ENCODE measurements at regions not wholly inside any gene's neighbourhood (a gene's known extent, or its start where the extent isn't known, plus 50 kb on each side); places are given as distances from the start of the nearest gene placed in this dataset.

DNA sequence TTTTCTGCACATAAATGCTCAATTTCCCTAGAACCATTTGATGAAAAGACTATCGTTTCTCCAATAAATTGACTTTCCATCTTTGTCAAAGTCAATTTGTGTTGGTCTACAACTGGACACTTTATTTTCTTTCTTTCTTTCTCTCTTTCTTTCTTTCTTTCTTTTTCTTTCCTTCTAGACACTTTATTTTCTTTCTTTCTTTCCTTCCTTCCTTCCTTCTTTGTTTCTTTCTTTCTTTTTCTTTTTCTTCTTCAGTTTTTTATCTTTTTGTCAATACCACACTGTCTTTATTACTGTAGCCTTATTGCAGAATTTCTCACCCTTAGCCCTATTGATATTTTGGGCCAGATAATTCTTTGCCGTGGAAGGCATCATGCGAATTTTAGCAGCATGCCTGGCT, 73.5 kb downstream of the FASLG start:
- Histone ChIP-seq H3K27me3 (replicated peaks in 1 of 4; ENCODE audit: control insufficient read depth in 3 of 4, extremely low read depth in 1 of 4, insufficient read depth in 3 of 4, low read length in 3 of 4) (no peaks in the 10 kb centered on the region), H3K36me3 (ENCODE audit: control insufficient read depth in 2 of 4, insufficient read depth in 4 of 4, low read length in 3 of 4) (no peaks in the 10 kb centered on the region), H3K79me1 (ENCODE audit: low read depth, low read length) (no peaks in the 10 kb centered on the region), H2BK20ac (ENCODE audit: low read length) (no peak overlapping the region), H3K27ac (ENCODE audit: low read depth, low read length) (no peak overlapping the region), H2BK15ac (ENCODE audit: low read length) (no peak overlapping the region), H4K8ac (ENCODE audit: extremely low read depth, insufficient read depth, low read length) (no peak overlapping the region), H4K20me1 (replicated peaks in 1 of 2; ENCODE audit: control insufficient read depth in 1 of 2, insufficient read depth in 2 of 2, low read length in 2 of 2) (no peaks in the 10 kb centered on the region), H3K23ac (ENCODE audit: insufficient read length) (no peak overlapping the region), H2BK120ac (replicated peaks; ENCODE audit: low read depth, low read length) (no peak overlapping the region), H4K91ac (replicated peaks; ENCODE audit: insufficient read length, low read length) (no peak overlapping the region), H3K79me2 (ENCODE audit: control insufficient read depth in 1 of 2, insufficient read depth in 2 of 2, low read length in 2 of 2) (no peaks in the 10 kb centered on the region), H3K4me2 (ENCODE audit: insufficient read depth in 1 of 2, low read depth in 2 of 2, low read length in 2 of 2) (no peak overlapping the region), H3K18ac (ENCODE audit: extremely low read depth, low read length) (no peak overlapping the region), H3K56ac (replicated peaks; ENCODE audit: insufficient read length, low read depth, low read length) (no peak overlapping the region), H2BK12ac (ENCODE audit: low read depth, low read length) (no peak overlapping the region), H3K4me3 (ENCODE audit: extremely low read depth in 1 of 4, insufficient read depth in 2 of 4, low read depth in 3 of 4, low read length in 4 of 4) (no peak overlapping the region), H3K9ac (replicated peaks in 1 of 4; ENCODE audit: extremely low read depth in 1 of 4, low read depth in 3 of 4, low read length in 3 of 4) (no peak overlapping the region), H3K14ac (ENCODE audit: insufficient read length) (no peak overlapping the region), H3K4ac (replicated peaks; ENCODE audit: insufficient read length, low read depth, low read length) (no peak overlapping the region), H3K23me2 (ENCODE audit: low read depth, low read length) (no peaks in the 10 kb centered on the region), H2AK5ac (ENCODE audit: low read depth, low read length) (no peak overlapping the region), H3K4me1 (replicated peaks in 1 of 4; ENCODE audit: control insufficient read depth in 3 of 4, insufficient read depth in 4 of 4, low read length in 3 of 4) (no peaks in the 10 kb centered on the region), H3K9me3 (ENCODE audit: insufficient read depth in 2 of 2, low read depth in 1 of 2, low read length in 1 of 2) (peaks cover 0 to 3% of the 10 kb centered on the region in 2 experiments; a peak in 1 of 4 replicates), H2BK5ac (ENCODE audit: low read depth, low read length) (no peak overlapping the region), H2AFZ (ENCODE audit: low read length) (no peak overlapping the region), H4K5ac (ENCODE audit: insufficient read length, low read depth, low read length) (no peak overlapping the region)
- ChIA-PET POLR2A (ENCODE audit: partially characterized antibody) (interaction anchor here (0.7 kb wide), 1 partner anchor 247 kb away, joined by 6 read pairs; no protein-coding TSS in a partner anchor), CTCF (ENCODE audit: partially characterized antibody) (no interaction called here)
- TF ChIP-seq TBP (IDR thresholded peaks at IDR 0.05; ENCODE audit: low read depth, low read length) (no peak), POU5F1 (IDR thresholded peaks at IDR 0.05; ENCODE audit: low read depth, low read length) (no peak), KDM4A (IDR thresholded peaks at IDR 0.05; ENCODE audit: low read depth, low read length, severe bottlenecking) (no peak), CHD2 (IDR thresholded peaks at IDR 0.05; ENCODE audit: low read length) (no peak), HDAC6 (IDR thresholded peaks at IDR 0.05; ENCODE audit: low read depth, low read length) (no peak), TEAD4 (IDR thresholded peaks at IDR 0.05; ENCODE audit: low read depth, low read length) (no peak), RXRA (IDR thresholded peaks at IDR 0.05; ENCODE audit: insufficient read depth, low read depth, low read length) (no peak), SP1 (IDR thresholded peaks at IDR 0.05; ENCODE audit: low read depth, low read length) (no peak), SIRT6 (IDR thresholded peaks at IDR 0.05; ENCODE audit: low read length) (no peak), SUZ12 (IDR thresholded peaks at IDR 0.05; ENCODE audit: low read length) (no peak), EZH2 (IDR thresholded peaks at IDR 0.05; ENCODE audit: low read depth, low read length, severe bottlenecking) (no peak), RNF2 (IDR thresholded peaks at IDR 0.05; ENCODE audit: borderline replicate concordance, low read depth, low read length, missing control alignments, poor library complexity, severe bottlenecking) (no peak), NANOG (IDR thresholded peaks at IDR 0.05; ENCODE audit: insufficient read depth, low read depth, low read length, poor library complexity, severe bottlenecking) (no peak), RAD21 (IDR thresholded peaks at IDR 0.05 in 1 of 2, conservative IDR thresholded peaks at IDR 0.05 in 1 of 2; ENCODE audit: low read depth in 2 of 2, low read length in 2 of 2) (no peak), CBX5 (IDR thresholded peaks at IDR 0.05; ENCODE audit: low read depth, low read length) (no peak)
- 93% methylated on average over 3 of the region's 3 CpGs; no CpG with 5 or more reads in 1 of the 2 experiments for WGBS, 2 experiments (ENCODE audit: extremely low coverage in 1 of 2, insufficient coverage in 1 of 2, insufficient read length in 1 of 2, insufficient replicate concordance in 2 of 2, low coverage in 1 of 2, low lambda C conversion rate in 2 of 2, missing lambda C conversion rate in 1 of 2)
- FAIRE-seq: no peak
- no peak for DNase-seq (ENCODE audit: low read depth in 1 of 2, low spot score in 2 of 2)

All from H1 (cell line).